NCI-H82 (cell line): ENCODE measurements at regions not wholly inside any gene's neighbourhood (a gene's known extent, or its start where the extent isn't known, plus 50 kb on each side); places are given as distances from the start of the nearest gene placed in this dataset.
"Not testable (repeated sequence)": the region's sequence is repeated elsewhere in the genome, so short reads cannot be mapped to it uniquely, and the experiment has no call there.

ENCODE experiments used
- DNase-seq: peaks from one replicate; lab custom pipeline; 2025; lab: John Stamatoyannopoulos, UW

- peak; percentile 81 for DNase-seq
Measured at GRCh38 chr4:27638163-27638915, 777.7 kb downstream of the STIM2 start.

DNA sequence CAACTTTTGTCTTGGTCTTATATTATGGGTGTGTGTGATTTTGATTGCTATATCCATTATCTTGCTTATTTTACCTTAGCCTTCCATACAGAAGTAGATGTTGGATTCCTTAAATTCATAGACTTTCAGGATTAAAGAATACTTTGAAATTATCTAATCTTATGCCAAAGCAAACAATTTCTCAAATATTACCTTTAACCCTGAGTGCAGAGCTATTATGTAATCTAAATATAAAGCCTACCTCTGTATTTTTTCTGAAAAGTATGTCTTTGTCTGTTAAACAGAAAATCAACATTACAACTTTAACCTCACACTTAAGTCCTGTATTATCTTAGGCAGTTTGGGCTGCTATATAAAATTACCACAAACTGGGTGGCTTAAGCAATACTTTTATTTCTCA is 782.5 kb downstream of the STIM2 start:
- no peak for DNase-seq

- DNase-seq: no peak
Measured at GRCh38 chr4:27648416-27648815, 787.8 kb downstream of the STIM2 start.

GRCh38 chr4:27662426-27662825 is 801.8 kb downstream of the STIM2 start:
- DNase-seq: no peak

DNA sequence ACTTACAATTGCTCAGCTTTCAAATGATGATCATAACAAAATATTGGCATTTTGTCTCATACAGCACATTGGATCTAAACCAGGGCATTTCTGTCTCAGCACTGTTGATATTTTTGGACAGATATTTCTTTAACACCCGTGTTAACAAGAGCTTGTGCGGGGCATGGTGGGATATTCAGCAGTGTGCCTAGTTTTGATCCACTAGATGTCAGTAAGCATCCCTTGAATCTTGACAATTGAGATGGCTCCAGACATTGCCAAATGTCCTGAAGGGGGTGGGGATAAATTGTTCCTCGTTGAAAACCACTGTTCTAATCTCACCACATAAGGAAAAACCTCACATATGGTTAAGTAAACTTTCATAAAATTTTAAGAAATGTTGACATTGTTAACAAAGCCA is 806.3 kb downstream of the STIM2 start:
- DNase-seq: peak; percentile 66

GRCh38 chr4:27668001-27668400 is 807.4 kb downstream of the STIM2 start:
- no peak for DNase-seq

DNA sequence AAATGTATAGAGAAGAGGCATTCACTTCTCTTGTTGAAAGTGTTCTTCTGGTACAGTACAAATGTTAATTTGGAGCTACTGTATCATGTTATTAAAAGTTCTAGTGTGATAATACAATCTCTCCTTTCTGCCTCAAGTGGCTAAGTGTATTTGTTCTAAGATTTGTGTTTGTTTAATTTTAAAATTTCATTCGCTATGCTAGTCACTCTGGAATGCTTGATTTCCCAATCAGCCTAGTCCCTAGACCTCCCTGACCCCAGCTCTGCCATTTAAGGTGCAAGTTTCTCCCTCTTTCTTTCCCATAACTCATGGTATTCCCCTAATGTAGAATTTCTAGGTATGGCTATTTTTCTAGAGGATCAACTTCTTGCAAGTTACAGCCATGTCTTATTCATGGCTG is 817.4 kb downstream of the STIM2 start:
- DNase-seq: no peak

GRCh38 chr4:27684610-27685011 is 824.0 kb downstream of the STIM2 start:
- peak; percentile 81 for DNase-seq

DNA sequence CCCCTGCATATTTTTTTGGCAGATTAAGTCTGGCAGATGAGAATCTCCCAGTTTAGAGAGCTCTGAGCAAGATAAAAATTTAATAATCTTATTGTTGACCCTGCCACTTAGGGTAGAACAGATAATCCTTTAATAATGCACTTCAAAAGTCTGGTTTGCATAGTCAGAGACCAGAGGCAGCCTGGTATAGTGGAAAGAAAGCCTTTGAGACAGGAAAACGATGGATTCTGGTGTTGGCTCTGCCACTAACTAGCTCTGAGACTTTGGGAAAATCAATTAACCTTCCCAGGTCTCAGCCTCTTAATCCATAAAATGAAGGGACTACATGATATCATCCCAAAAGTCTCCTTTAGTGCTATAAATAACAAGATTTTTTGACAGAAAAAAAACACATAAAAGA is 824.5 kb downstream of the STIM2 start:
- DNase-seq: peak; percentile 45

GRCh38 chr4:27685947-27686346 is 825.3 kb downstream of the STIM2 start:
- peak; percentile 69 for DNase-seq

- DNase-seq: peak; percentile 54
Measured at GRCh38 chr4:27692158-27692557, 831.5 kb downstream of the STIM2 start.

DNA sequence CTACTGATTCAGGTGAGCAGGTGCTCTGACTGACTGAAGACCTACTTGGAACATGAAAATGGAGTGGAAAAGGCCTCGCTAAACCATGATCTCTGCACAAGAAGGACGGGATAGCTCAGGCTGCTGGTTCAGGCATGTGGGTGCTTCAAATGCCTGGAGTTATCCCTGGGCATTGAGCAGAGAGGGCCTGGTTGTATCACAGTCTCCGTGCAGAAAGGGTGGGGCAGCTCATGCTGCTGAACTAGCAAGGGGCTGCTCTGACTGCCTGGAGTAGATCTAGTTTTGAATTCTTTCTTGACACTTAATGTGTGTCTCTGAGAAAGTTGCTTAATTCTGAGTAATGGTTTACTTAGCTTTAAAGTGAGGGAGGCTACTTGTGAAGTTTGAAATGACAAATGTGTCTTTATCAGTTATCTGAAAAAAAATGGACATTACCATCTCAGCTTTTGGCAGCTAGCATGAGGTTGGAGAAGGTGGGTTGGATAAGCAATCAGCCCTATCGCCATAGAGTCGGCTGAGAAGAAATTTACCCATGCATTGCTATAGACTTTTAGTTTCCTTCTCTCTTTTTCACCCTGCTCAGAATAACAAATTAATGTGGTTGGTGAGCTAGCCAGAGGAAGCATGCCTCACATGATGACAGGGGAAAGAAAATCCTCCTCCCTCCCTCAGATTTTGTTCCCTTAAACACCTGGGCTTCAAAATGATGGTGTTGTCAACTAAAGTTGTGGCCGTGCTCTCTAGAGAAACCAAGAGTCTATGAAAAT is 832.4 kb downstream of the STIM2 start:
- DNase-seq: no peak

DNA sequence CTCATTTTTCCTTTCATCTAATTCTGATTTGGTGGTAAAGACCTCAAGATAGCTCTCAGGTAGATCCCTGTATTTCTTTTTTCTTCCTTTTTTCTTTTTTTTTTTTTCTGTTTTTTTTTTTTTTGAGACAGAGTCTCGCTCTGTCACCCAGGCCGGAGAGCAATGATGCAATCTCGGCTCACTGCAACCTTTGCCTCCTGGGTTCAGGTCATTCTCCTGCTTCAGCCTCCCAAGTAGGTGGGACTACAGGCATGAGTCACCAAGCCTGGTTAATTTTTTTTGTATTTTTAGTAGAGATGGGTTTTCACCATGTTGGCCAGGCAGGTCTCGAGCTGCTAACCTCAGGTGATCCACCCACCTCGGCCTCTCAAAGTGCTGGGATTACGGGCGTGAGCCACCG is 835.6 kb downstream of the STIM2 start:
- DNase-seq: not testable (repeated sequence)

GRCh38 chr4:27701606-27702005 is 841.0 kb downstream of the STIM2 start:
- DNase-seq: no peak

DNA sequence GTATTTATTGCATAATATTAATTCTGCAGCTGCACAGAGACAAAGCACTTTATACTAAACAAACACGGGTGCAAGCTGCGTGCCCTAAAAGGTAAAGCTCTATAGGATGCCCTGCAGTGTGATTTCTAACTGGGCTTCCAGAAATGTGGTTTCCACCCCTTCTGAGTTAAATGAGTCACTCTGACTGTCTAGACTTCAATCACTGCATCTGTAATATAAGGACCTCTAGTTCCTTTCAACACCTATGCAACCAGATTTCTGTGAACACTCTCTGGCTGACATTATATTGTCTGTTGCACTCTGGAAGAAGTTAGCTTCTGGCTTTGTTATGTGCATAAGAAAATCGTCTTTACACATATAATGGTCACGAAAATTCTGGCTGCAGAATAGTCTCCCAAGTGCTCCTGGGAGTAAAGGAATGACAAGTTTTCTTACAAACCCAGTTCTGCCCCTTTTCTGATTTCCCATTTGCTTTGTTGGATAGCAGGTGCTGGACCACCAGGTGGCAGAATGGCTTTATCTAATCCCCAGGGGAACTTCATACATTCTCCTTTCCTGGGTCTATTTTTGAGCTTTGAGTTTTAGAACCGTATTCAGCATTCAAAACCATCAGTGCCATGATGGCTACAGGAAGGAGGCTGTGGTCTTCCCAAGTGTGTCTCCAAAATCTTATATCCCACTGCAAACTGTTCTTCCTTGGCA is 842.2 kb downstream of the STIM2 start:
- peak; percentile 28 for DNase-seq

DNA sequence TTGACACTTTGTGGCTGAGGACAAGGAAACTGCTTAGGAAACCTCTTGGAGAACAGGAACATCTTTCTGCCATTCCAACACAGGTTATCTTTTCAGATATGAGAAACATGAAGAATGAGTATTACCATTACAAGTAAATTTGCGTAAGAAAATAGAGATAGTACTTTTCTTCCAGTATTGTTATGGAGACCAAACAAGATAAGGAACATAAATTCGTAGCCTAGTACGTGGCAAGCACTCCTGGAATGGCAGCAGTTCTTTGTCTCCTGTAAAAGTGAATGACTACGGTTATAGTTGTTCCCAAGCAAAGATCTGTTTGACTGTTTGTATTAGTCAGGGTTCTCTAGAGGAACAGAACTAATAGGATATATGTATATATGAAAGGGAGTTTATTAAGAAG is 843.1 kb downstream of the STIM2 start:
- no peak for DNase-seq

GRCh38 chr4:27711041-27711440 is 850.4 kb downstream of the STIM2 start:
- DNase-seq: no peak

- no peak for DNase-seq
Measured at GRCh38 chr4:27714073-27714472, 853.4 kb downstream of the STIM2 start.

DNA sequence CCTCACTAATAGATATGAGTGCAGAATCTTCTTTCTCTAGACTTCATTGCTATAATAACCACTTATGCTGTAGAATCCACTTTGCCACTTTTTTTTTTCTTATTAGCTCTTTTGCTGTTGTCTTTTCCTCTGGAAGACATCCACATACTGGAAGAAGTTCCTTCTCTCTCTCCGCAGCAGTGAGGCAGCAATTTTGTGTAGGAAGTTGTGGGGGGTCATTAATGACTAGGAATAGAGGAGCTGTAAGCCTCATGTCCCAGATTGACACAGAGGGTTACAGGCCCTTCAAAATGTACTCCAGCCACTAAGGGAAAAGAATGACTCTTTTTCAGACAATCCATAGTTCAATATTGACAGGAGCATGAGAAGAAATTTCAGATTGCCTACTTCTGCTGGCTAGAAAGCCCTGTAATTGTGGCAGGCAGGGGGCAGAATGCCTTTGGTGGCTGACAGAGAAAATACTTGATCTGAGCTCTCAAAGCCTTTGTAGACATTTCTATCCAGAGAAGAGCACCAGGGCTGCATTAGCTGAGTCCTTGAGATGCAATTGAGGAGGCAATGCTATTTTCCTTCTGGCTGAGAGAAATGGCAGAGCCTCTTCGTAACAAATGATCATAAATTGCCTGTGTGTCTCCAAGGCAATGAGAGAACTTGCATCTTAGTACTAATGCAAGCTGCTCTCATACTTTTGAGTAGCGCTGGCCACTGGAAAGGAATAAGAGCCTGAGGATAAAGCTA is 856.2 kb downstream of the STIM2 start:
- DNase-seq: no peak

- no peak for DNase-seq
Measured at GRCh38 chr4:27717431-27717755, 856.8 kb downstream of the STIM2 start.

DNA sequence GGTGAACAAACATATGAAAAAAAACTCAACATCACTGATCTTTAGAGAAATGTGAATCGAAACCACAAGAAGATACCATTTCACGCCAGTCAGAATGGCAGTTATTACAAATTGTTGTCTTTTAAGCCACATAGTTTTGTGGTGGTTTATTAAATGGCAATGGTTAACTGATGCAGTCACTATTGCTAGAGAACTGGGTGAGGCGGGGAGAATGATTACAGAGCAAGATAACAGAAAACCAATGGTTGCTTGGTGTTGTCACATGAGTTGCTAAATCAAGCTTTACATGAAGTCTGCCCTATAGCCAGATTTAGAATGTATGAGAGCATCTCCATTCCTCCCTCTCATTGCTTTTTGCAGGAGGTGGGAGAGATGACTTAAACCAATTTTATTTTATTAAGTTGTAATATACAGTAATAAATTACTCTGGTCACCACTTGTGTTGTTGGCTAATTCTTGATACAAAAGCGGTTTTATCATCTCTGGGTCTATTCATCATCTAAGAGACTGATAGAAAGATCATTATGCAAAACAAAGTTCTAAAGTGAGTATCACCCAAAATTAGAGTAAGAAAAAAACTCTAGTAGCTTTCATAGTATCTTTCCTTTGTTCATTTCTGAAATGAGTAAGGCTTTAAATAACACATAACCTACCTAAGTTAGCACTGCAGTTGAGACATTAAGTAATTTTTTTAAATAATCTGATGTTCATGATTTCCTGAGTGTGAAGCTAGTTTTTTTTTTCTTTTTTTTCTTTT is 859.5 kb downstream of the STIM2 start:
- DNase-seq: no peak

DNA sequence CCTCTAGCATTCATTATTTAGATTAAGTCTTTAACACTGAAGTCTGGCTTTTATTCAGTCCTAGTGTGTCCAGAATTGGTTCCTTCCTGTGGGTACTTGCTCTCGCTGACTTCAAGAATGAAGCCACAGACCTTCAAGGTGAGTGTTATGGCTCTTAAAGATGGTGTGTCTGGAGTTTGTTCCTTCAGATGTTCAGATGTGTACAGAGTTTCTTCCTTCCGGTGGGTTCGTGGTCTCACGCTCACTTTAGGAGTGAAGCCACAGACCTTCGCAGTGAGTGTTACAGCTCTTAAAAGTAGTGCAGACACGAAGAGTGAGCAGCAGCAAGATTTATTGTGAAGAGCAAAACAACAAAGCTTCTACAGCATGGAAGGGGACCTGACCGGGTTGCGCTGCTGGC is 860.6 kb downstream of the STIM2 start:
- DNase-seq: no peak
